OCI-LY3 (cell line): ENCODE measurements at regions not wholly inside any gene's neighbourhood (a gene's known extent, or its start where the extent isn't known, plus 50 kb on each side); places are given as distances from the start of the nearest gene placed in this dataset.

ENCODE experiments used
- CTCF ChIP-seq: fragments of 200-600, 300-600 bp; sonication (generic); IDR thresholded peaks from 2 replicates; pipeline ENCODE4 v1.5.1; 2014; ENCODE audit warnings: antibody characterized with exemption, low read length, low read depth
- EZH2phosphoT487 ChIP-seq: fragments of 200-600 bp; shearing (Covaris generic); IDR thresholded peaks from 2 replicates; pipeline ENCODE4 v1.6.1; 2018; ENCODE audit warnings: antibody characterized with exemption, mixed run types, low read depth

- no peak for TF ChIP-seq CTCF
- no peak for TF ChIP-seq EZH2phosphoT487
These were observed 60.4 kb upstream of the HAO2 start for GRCh38 chr1:119308130-119308700.
